ENCODE measurements at regions not wholly inside any gene's neighbourhood (a gene's known extent, or its start where the extent isn't known, plus 50 kb on each side); places are given as distances from the start of the nearest gene placed in this dataset.

DNA sequence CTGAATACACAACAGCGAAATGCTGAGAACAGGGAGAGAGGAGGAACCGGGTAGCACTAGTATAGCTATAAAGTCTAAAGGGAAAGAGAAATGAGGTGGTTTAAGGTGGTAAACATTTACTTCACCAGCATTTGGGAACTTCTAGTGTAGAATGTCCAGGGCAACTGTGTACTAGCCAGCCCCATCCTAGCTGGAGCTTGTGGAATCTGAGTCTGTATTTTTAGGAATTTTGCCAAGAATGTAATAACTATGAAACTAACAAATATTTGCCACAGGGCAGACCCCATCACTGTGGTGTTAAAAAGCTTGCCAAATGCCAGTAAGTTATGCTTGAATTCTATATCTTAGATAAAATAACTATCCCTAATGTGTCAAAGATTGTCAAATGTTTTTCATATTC lies 398.9 kb upstream of the MIS18BP1 start:
- H4K20me1 ChIP-seq (ENCODE audit: insufficient read depth, low read length) = no peaks in the 10 kb centered on the region
- no peaks in the 10 kb centered on the region for H3K9me3 ChIP-seq (ENCODE audit: insufficient read depth, low read depth, low read length)
- TF ChIP-seq, protein P1, sequence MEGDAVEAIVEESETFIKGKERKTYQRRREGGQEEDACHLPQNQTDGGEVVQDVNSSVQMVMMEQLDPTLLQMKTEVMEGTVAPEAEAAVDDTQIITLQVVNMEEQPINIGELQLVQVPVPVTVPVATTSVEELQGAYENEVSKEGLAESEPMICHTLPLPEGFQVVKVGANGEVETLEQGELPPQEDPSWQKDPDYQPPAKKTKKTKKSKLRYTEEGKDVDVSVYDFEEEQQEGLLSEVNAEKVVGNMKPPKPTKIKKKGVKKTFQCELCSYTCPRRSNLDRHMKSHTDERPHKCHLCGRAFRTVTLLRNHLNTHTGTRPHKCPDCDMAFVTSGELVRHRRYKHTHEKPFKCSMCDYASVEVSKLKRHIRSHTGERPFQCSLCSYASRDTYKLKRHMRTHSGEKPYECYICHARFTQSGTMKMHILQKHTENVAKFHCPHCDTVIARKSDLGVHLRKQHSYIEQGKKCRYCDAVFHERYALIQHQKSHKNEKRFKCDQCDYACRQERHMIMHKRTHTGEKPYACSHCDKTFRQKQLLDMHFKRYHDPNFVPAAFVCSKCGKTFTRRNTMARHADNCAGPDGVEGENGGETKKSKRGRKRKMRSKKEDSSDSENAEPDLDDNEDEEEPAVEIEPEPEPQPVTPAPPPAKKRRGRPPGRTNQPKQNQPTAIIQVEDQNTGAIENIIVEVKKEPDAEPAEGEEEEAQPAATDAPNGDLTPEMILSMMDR (IDR thresholded peaks at IDR 0.05; ENCODE audit: insufficient read depth, low read depth, low read length) = no peak
- no peak for TF ChIP-seq EZH2 (IDR thresholded peaks at IDR 0.05; ENCODE audit: insufficient read depth, low read length)
- Mint-ChIP-seq H3K36me3 (ENCODE audit: low read depth, unreplicated experiment) (no peaks in the 10 kb centered on the region), H3K9me3 (ENCODE audit: unreplicated experiment) (no peaks in the 10 kb centered on the region), H3K27ac (ENCODE audit: unreplicated experiment) (no peak overlapping the region), H3K27me3 (ENCODE audit: low read depth, unreplicated experiment) (no peaks in the 10 kb centered on the region), H3K4me3 (ENCODE audit: unreplicated experiment) (no peak overlapping the region), H3K4me1 (ENCODE audit: low read depth, unreplicated experiment) (no peaks in the 10 kb centered on the region)
- H3K79me2 ChIP-seq (ENCODE audit: insufficient read depth, low read length) = no peaks in the 10 kb centered on the region
- DNase-seq (ENCODE audit: low read depth) (peak; percentile 1), FAIRE-seq (no peak)
- no peaks in the 10 kb centered on the region for H3K4me1 ChIP-seq (ENCODE audit: insufficient read depth, low read length)
- no peak overlapping the region for H3K27ac ChIP-seq (ENCODE audit: low read depth, low read length)
- no peaks in the 10 kb centered on the region for H3K36me3 ChIP-seq (ENCODE audit: insufficient read depth, low read length)
- no peak overlapping the region for H2AFZ ChIP-seq (ENCODE audit: low read depth, low read length)
- H3K27me3 ChIP-seq (ENCODE audit: insufficient read depth, low read length) = no peaks in the 10 kb centered on the region
- no peak overlapping the region for H3K4me3 ChIP-seq (ENCODE audit: insufficient read depth, low read depth, low read length)
- H3K9ac ChIP-seq (ENCODE audit: low read length) = no peak overlapping the region
- H3K4me2 ChIP-seq (ENCODE audit: low read length) = no peak overlapping the region

DNA sequence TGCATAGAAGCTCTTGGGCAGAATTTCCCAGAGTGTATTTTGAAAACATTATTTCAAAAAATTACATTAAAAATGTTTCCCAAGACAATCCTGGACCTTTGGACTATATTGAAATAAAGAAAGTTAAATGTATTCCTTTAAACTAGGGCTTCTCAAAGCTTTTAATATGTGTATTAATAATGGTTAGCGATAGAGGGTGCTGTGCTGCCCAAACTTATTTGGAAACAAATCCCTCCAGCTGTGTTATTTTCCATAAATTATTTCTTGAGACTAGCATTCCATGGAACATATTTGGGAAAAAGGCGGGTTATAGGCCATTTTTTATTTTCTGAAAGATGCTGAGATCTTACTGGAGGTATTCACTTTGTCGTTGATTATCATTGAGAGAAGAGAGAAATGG lies 397.8 kb upstream of the MIS18BP1 start:
- Histone ChIP-seq H3K27me3 (ENCODE audit: insufficient read depth, low read length) (no peaks in the 10 kb centered on the region), H2AFZ (ENCODE audit: low read depth, low read length) (no peak overlapping the region), H3K36me3 (ENCODE audit: insufficient read depth, low read length) (no peaks in the 10 kb centered on the region), H4K20me1 (ENCODE audit: insufficient read depth, low read length) (no peaks in the 10 kb centered on the region), H3K4me3 (ENCODE audit: insufficient read depth, low read depth, low read length) (no peak overlapping the region), H3K9me3 (ENCODE audit: insufficient read depth, low read depth, low read length) (no peaks in the 10 kb centered on the region), H3K9ac (ENCODE audit: low read length) (no peak overlapping the region), H3K79me2 (ENCODE audit: insufficient read depth, low read length) (no peaks in the 10 kb centered on the region), H3K27ac (ENCODE audit: low read depth, low read length) (no peak overlapping the region), H3K4me2 (ENCODE audit: low read length) (no peak overlapping the region), H3K4me1 (ENCODE audit: insufficient read depth, low read length) (no peaks in the 10 kb centered on the region)
- no peaks in the 10 kb centered on the region for H3K27me3 Mint-ChIP-seq (ENCODE audit: low read depth, unreplicated experiment)
- TF ChIP-seq EZH2 (IDR thresholded peaks at IDR 0.05; ENCODE audit: insufficient read depth, low read length) = no peak
- TF ChIP-seq, protein P1 (IDR thresholded peaks at IDR 0.05; ENCODE audit: insufficient read depth, low read depth, low read length) = no peak
- no peaks in the 10 kb centered on the region for H3K4me1 Mint-ChIP-seq (ENCODE audit: low read depth, unreplicated experiment)
- no peak overlapping the region for H3K27ac Mint-ChIP-seq (ENCODE audit: unreplicated experiment)
- no peaks in the 10 kb centered on the region for H3K9me3 Mint-ChIP-seq (ENCODE audit: unreplicated experiment)
- FAIRE-seq = no peak
- H3K4me3 Mint-ChIP-seq (ENCODE audit: unreplicated experiment) = no peak overlapping the region
- DNase-seq (ENCODE audit: low read depth) = no peak
- no peaks in the 10 kb centered on the region for H3K36me3 Mint-ChIP-seq (ENCODE audit: low read depth, unreplicated experiment)

DNA sequence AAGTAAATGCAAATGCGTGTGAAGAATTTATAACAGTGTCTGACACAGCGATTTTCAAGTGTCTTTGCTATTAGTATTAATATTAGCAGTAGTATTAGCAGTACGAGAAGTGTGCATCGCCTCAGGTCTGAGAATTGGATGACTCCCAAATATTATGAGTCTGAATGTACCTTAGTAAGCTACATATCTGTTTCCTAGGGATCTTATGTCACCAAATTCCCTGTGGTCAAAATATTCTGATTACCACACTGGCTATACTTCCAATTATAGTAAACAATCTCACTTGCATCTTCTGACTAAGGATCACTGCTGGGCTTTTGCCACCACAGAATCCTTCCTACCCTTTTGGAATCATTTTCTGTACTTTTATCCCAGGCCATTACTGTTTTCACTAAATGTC lies 396.0 kb upstream of the MIS18BP1 start:
- H4K20me1 ChIP-seq (ENCODE audit: insufficient read depth, low read length) = no peaks in the 10 kb centered on the region
- Mint-ChIP-seq H3K27me3 (ENCODE audit: low read depth, unreplicated experiment) (no peaks in the 10 kb centered on the region), H3K27ac (ENCODE audit: unreplicated experiment) (no peak overlapping the region), H3K9me3 (ENCODE audit: unreplicated experiment) (no peaks in the 10 kb centered on the region), H3K4me1 (ENCODE audit: low read depth, unreplicated experiment) (no peaks in the 10 kb centered on the region), H3K4me3 (ENCODE audit: unreplicated experiment) (no peak overlapping the region), H3K36me3 (ENCODE audit: low read depth, unreplicated experiment) (no peaks in the 10 kb centered on the region)
- H3K27me3 ChIP-seq (ENCODE audit: insufficient read depth, low read length) = no peaks in the 10 kb centered on the region
- no peak overlapping the region for H3K4me2 ChIP-seq (ENCODE audit: low read length)
- no peaks in the 10 kb centered on the region for H3K36me3 ChIP-seq (ENCODE audit: insufficient read depth, low read length)
- no peak overlapping the region for H3K9ac ChIP-seq (ENCODE audit: low read length)
- TF ChIP-seq EZH2 (IDR thresholded peaks at IDR 0.05; ENCODE audit: insufficient read depth, low read length) = no peak
- TF ChIP-seq, protein P1 (IDR thresholded peaks at IDR 0.05; ENCODE audit: insufficient read depth, low read depth, low read length) = no peak
- no peaks in the 10 kb centered on the region for H3K4me1 ChIP-seq (ENCODE audit: insufficient read depth, low read length)
- no peak overlapping the region for H2AFZ ChIP-seq (ENCODE audit: low read depth, low read length)
- H3K79me2 ChIP-seq (ENCODE audit: insufficient read depth, low read length) = no peaks in the 10 kb centered on the region
- DNase-seq (ENCODE audit: low read depth) (no peak), FAIRE-seq (no peak)
- H3K9me3 ChIP-seq (ENCODE audit: insufficient read depth, low read depth, low read length) = no peaks in the 10 kb centered on the region
- H3K27ac ChIP-seq (ENCODE audit: low read depth, low read length) = no peak overlapping the region
- H3K4me3 ChIP-seq (ENCODE audit: insufficient read depth, low read depth, low read length) = no peak overlapping the region
